ENCODE measurements at regions not wholly inside any gene's neighbourhood (a gene's known extent, or its start where the extent isn't known, plus 50 kb on each side); places are given as distances from the start of the nearest gene placed in this dataset.

DNA sequence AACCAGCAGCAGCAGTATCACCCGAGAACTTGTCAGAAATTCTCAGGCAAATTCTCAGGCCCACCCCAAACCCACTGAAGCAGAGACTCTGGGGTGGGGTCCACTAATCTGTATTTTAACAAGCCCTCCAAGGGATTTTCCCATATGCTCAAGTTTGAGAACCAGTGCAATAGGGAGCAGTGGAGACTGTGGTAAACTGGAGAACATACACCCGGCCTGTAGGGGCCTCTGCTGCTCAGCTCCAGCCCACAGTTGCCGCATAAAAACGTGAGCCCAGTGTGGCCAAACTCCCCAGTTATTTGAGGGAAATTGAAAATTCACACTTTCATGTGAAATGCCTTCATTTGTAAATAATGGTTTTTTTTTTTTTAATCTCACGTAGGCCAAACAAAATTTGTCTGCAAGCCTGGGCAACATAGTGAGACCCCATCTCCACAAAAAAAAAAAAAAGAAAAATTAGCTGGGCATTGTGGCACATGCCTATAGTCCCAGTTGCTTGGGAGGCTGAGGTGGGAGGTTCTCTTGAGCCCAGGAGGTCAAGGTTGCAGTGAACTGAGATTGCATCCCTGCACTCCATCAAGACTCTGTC, 97.6 kb upstream of the ZMIZ1 start:
- no peaks in the 10 kb centered on the region for H3K36me3 ChIP-seq (ENCODE audit: insufficient read depth, low read length)
- H3K4me1 ChIP-seq (ENCODE audit: insufficient read depth, low read length), result peaks cover 6% of the 10 kb centered on the region
- H3K27me3 ChIP-seq (ENCODE audit: insufficient read depth, low read length, poor library complexity, severe bottlenecking), result no peaks in the 10 kb centered on the region
- POLR2A ChIA-PET, result no interaction called here
- Mint-ChIP-seq H3K27ac (peak overlapping the region in 1 of 8 donors; percentile 55), H3K4me1 (peaks cover 12 to 24% (median 19%) of the 10 kb centered on the region in 3 donors), H3K9me3 (no peaks in the 10 kb centered on the region), H3K27me3 (no peaks in the 10 kb centered on the region), H3K36me3 (peaks cover 0 to 2% (median 0%) of the 10 kb centered on the region in 3 donors), H3K4me3 (peak overlapping the region in 1 of 7 donors; percentile 18)
- H3K27ac ChIP-seq (ENCODE audit: low read depth, low read length), result no peak overlapping the region
- CTCF ChIA-PET, result no interaction called here
- H3K4me3 ChIP-seq (ENCODE audit: low read length), result no peak overlapping the region
- DNase-seq, result no peak
- H3K9me3 ChIP-seq (ENCODE audit: low read length), result no peaks in the 10 kb centered on the region

DNA sequence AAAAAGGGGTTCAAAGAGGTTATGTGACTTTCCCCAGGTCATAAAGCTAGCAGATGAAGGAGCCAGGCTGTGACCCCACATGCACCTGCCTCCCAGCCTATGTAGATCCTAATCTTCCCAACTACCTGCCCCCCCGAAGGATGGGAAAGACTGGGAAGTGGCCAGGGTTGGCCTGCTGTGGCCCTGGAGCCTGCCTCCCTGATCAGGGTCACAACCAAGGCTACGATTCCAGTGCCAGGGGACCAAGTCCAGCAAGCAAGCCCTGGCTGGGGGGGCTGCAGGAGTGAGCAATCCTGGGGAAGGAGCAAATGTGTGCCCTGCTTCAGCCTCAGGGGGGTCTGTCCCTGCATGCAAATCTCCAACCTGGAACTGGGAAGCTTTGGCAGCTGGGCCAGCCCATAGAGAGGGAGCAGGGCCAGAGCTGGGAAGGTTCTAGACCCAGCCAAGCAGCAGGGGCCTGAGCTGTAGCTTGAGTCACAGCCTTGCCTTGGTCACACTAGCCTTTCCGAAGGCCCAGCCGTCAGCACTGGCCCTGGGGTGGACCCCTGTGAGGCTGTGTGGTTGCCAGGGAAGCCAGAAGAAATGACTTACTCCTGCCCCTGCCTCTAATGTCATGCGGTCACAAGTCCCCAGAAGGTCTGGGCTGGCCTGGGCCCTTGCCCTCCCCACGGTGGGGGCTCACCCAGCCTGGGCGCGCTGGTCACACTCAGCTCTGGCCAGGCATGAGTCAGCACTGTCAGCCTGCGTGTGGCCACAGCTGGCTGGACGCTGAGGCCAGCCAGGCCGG, 96.4 kb upstream of the ZMIZ1 start:
- H3K36me3 ChIP-seq (ENCODE audit: insufficient read depth, low read length), result no peaks in the 10 kb centered on the region
- peaks cover 6% of the 10 kb centered on the region for H3K4me1 ChIP-seq (ENCODE audit: insufficient read depth, low read length)
- peak overlapping the region in 4 of 8 donors; percentile 51 to 88 (median 60) for H3K27ac Mint-ChIP-seq
- POLR2A ChIA-PET, result no interaction called here
- H3K4me3 Mint-ChIP-seq, result peak overlapping the region in 5 of 7 donors; percentile 22 to 88 (median 78)
- no peaks in the 10 kb centered on the region for H3K27me3 ChIP-seq (ENCODE audit: insufficient read depth, low read length, poor library complexity, severe bottlenecking)
- H3K27ac ChIP-seq (ENCODE audit: low read depth, low read length), result peak overlapping the region; percentile 75
- no peak for DNase-seq
- no peaks in the 10 kb centered on the region for H3K27me3 Mint-ChIP-seq
- H3K36me3 Mint-ChIP-seq, result peaks cover 0 to 2% (median 0%) of the 10 kb centered on the region in 3 donors
- H3K9me3 Mint-ChIP-seq, result no peaks in the 10 kb centered on the region
- H3K4me3 ChIP-seq (ENCODE audit: low read length), result no peak overlapping the region
- H3K4me1 Mint-ChIP-seq, result peaks cover 12 to 24% (median 19%) of the 10 kb centered on the region in 3 donors
- CTCF ChIA-PET, result interaction anchor here (1.8 kb wide), 1 partner anchor 58 kb away, joined by 4 read pairs; no protein-coding TSS in a partner anchor
- H3K9me3 ChIP-seq (ENCODE audit: low read length), result no peaks in the 10 kb centered on the region

DNA sequence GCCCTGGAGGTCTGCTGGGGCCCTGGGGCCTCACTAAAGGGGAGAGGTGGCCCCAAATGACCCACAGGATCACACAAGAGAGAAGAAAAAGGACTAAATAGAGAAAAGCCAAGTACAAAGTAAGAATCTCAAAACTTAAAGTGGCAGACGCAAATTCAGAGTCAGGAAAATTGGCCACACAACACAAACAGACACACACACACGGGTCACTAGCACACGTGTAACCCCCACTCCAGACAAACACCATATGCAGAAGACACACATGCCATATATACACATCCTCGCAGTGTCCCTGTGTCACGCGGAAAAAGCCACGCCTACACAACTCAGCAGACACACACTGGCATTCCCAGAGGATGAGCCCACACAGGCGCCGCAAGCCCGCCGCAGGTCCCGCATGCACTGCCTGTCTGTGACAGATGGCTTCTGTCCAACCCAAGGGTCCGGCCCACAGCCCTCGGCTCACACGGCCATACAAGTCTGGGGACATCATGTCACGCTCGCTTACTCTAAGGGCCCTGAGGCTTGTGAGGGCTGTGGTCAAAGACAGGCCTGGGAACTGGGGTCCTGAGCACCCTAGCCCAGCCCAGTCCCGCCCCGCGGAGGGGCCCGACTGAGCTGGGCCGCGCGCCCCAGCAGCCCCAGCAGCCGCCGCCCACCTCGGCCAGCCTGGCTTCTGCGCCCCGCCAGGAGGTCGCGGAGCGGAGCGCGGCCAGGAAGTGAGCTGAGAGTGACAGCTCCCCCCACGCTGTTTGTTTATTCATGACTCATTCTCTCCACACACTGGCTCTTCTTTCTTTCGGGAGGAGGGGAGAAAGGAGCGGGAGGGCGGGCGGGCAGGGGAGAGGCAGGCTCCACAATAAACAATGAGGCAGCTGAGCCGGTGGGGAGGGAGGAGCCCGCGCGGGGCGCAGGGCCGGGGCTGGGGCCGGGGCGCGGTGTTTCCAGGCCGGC, 95.5 kb upstream of the ZMIZ1 start:
- POLR2A ChIA-PET, result interaction anchor here (0.7 to 2.1 kb wide), 4 partner anchors 14 to 96 kb away, joined by 3 to 10 read pairs (median 8); partner anchors contain the start of gene ZMIZ1
- no peaks in the 10 kb centered on the region for H3K9me3 Mint-ChIP-seq
- peak; percentile 50 to 85 (median 61) for DNase-seq
- H3K4me1 Mint-ChIP-seq, result peaks cover 12 to 24% (median 19%) of the 10 kb centered on the region in 3 donors
- peaks cover 6% of the 10 kb centered on the region for H3K4me1 ChIP-seq (ENCODE audit: insufficient read depth, low read length)
- no peaks in the 10 kb centered on the region for H3K27me3 ChIP-seq (ENCODE audit: insufficient read depth, low read length, poor library complexity, severe bottlenecking)
- no peaks in the 10 kb centered on the region for H3K27me3 Mint-ChIP-seq
- H3K27ac Mint-ChIP-seq, result peak overlapping the region; percentile 59 to 91 (median 72)
- peak overlapping the region; percentile 75 for H3K27ac ChIP-seq (ENCODE audit: low read depth, low read length)
- no peaks in the 10 kb centered on the region for H3K9me3 ChIP-seq (ENCODE audit: low read length)
- CTCF ChIA-PET, result interaction anchor here (0.6 to 2.4 kb wide), 9 partner anchors 10 to 940 kb away, joined by 3 to 12 read pairs (median 3); no protein-coding TSS in a partner anchor
- H3K36me3 Mint-ChIP-seq, result peaks cover 0 to 2% (median 0%) of the 10 kb centered on the region in 3 donors
- H3K4me3 ChIP-seq (ENCODE audit: low read length), result peak overlapping the region; percentile 30
- H3K4me3 Mint-ChIP-seq, result peak overlapping the region; percentile 74 to 97 (median 82)
- no peaks in the 10 kb centered on the region for H3K36me3 ChIP-seq (ENCODE audit: insufficient read depth, low read length)

DNA sequence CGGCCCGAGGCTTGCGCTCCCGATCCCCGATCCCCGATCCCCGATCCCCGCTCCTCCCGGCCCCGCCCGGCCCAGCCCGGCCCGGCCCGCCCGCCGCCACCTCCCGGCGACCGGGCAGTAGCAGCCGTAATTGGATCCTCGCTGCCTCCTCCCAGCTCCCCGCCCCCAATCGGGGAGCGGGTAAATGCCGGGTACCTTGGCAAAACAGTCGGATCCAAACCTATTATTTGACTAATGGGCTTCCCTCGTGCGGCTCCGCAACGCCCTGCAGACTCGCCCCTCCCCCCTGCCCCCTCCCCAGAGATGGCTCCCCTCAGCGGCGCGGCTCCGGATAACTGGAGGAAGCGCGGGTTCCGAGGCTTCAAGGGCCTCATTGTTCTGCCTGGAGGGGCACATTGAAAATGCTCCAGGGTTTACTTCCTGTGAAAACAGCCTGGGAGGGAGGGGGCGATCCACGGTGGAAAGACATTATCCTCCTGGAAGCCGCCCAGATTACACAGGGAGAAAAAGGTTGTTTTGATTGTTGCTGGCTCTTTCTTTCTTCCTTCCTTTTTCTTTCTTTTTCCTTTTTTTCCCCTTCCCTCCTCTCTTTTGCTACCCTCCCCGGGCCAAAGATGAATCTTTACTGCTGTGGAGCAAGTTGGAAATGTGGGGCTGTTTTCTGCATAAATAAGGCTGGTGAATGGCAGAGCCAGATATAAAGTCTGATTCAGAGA, 94.7 kb upstream of the ZMIZ1 start:
- CTCF ChIA-PET, result interaction anchor here (0.6 to 2.4 kb wide), 16 partner anchors 8 to 941 kb away, joined by 3 to 16 read pairs (median 3); partner anchors contain the start of gene ZMIZ1
- Histone ChIP-seq H3K27me3 (ENCODE audit: insufficient read depth, low read length, poor library complexity, severe bottlenecking) (no peaks in the 10 kb centered on the region), H3K27ac (ENCODE audit: low read depth, low read length) (peak overlapping the region; percentile 64), H3K4me3 (ENCODE audit: low read length) (peak overlapping the region; percentile 52), H3K9me3 (ENCODE audit: low read length) (no peaks in the 10 kb centered on the region), H3K36me3 (ENCODE audit: insufficient read depth, low read length) (no peaks in the 10 kb centered on the region), H3K4me1 (ENCODE audit: insufficient read depth, low read length) (peaks cover 6% of the 10 kb centered on the region)
- H3K4me1 Mint-ChIP-seq, result peaks cover 12 to 24% (median 19%) of the 10 kb centered on the region in 3 donors
- H3K36me3 Mint-ChIP-seq, result peaks cover 0 to 2% (median 0%) of the 10 kb centered on the region in 3 donors
- H3K9me3 Mint-ChIP-seq, result no peaks in the 10 kb centered on the region
- DNase-seq, result peak in 3 of 5 donors; percentile 21 to 64 (median 23)
- H3K27ac Mint-ChIP-seq, result peak overlapping the region; percentile 85 to 96 (median 92)
- peak overlapping the region; percentile 89 to 97 (median 90) for H3K4me3 Mint-ChIP-seq
- no peaks in the 10 kb centered on the region for H3K27me3 Mint-ChIP-seq
- POLR2A ChIA-PET, result interaction anchor here (0.6 to 2.1 kb wide), 5 partner anchors 13 to 1084 kb away, joined by 3 to 10 read pairs (median 7); partner anchors contain the start of gene ZMIZ1

DNA sequence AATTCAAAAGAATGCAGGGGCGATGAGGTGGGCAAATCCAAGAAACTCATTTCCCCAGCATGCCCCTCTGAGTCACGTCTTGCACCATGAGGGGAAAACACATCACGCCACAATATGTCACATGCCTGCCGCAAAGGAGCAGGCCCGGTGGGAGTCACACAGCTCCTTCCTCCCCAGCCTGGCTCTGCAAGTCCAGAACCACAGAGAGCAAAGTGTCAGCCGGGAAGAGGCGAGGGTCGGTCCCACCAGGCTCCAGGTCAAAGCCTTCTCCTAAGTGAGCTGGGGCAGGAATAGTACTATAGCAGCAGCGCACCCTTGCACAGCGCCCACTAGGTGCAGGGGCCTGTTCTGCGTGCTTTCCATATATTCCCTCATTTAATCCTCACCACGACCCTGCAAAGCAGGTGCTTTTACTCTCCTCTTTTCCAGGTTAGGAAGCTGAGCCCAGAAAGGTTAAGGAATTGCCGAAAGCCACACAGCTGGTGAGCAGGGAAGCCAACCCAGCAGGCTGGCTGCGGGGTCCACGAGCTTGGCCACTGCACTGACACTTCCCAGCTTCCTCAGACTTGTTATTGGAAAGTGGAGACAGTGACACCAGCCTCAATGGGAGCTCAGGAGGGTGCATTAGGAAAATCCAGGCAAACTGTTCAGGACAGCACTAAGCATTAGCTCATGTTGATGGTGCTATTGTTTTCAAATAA, 94.0 kb upstream of the ZMIZ1 start:
- H3K27me3 ChIP-seq (ENCODE audit: insufficient read depth, low read length, poor library complexity, severe bottlenecking), result no peaks in the 10 kb centered on the region
- H3K9me3 Mint-ChIP-seq, result no peaks in the 10 kb centered on the region
- peak overlapping the region; percentile 52 for H3K4me3 ChIP-seq (ENCODE audit: low read length)
- no peaks in the 10 kb centered on the region for H3K27me3 Mint-ChIP-seq
- CTCF ChIA-PET, result interaction anchor here (0.7 to 2.4 kb wide), 14 partner anchors 8 to 220 kb away, joined by 3 to 16 read pairs (median 3); partner anchors contain the start of gene ZMIZ1
- H3K27ac ChIP-seq (ENCODE audit: low read depth, low read length), result peak overlapping the region; percentile 64
- no peaks in the 10 kb centered on the region for H3K36me3 ChIP-seq (ENCODE audit: insufficient read depth, low read length)
- peak overlapping the region; percentile 85 to 96 (median 92) for H3K27ac Mint-ChIP-seq
- H3K4me1 ChIP-seq (ENCODE audit: insufficient read depth, low read length), result peaks cover 6% of the 10 kb centered on the region
- H3K4me3 Mint-ChIP-seq, result peak overlapping the region; percentile 89 to 97 (median 90)
- peak; percentile 24 to 78 (median 52) for DNase-seq
- no peaks in the 10 kb centered on the region for H3K9me3 ChIP-seq (ENCODE audit: low read length)
- POLR2A ChIA-PET, result interaction anchor here (0.6 to 2.1 kb wide), 2 partner anchors 94 to 1083 kb away, joined by 3 to 9 read pairs; partner anchors contain the start of gene ZMIZ1
- peaks cover 0 to 2% (median 0%) of the 10 kb centered on the region in 3 donors for H3K36me3 Mint-ChIP-seq
- peaks cover 12 to 24% (median 19%) of the 10 kb centered on the region in 3 donors for H3K4me1 Mint-ChIP-seq

DNA sequence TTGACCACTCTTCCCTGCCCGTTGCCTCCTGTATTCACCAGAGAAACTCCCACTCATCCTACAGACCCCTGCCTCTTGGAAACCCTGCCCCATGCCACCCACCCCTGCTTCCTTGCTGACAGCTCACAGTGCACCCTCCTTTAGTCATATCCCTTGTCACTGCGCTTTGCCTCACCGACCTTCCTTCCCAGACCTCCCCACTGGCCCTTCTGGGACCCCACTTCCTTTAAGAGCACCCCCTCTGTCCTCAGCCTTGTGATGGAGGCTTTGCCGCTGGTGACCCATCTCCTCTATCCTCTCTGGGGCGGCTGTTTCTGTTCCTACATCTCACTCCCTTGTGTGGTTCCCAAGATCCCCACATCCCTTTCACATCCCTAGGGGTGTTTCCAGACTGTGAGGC, 92.8 kb upstream of the ZMIZ1 start:
- no peak for DNase-seq
- ChIA-PET CTCF (interaction anchor here (1.3 to 1.8 kb wide), 2 partner anchors 11 to 219 kb away, joined by 3 to 16 read pairs; no protein-coding TSS in a partner anchor), POLR2A (interaction anchor here (0.6 kb wide), 1 partner anchor 240 kb away, joined by 3 read pairs; no protein-coding TSS in a partner anchor)
- no peaks in the 10 kb centered on the region for H3K9me3 ChIP-seq (ENCODE audit: low read length)
- no peak overlapping the region for H3K27ac ChIP-seq (ENCODE audit: low read depth, low read length)
- peaks cover 6% of the 10 kb centered on the region for H3K4me1 ChIP-seq (ENCODE audit: insufficient read depth, low read length)
- H3K4me3 ChIP-seq (ENCODE audit: low read length), result no peak overlapping the region
- H3K27ac Mint-ChIP-seq, result peak overlapping the region in 5 of 8 donors; percentile 17 to 88 (median 41)
- peaks cover 0 to 2% (median 0%) of the 10 kb centered on the region in 3 donors for H3K36me3 Mint-ChIP-seq
- H3K27me3 Mint-ChIP-seq, result peaks cover 0 to 1% of the 10 kb centered on the region in 2 donors
- no peaks in the 10 kb centered on the region for H3K27me3 ChIP-seq (ENCODE audit: insufficient read depth, low read length, poor library complexity, severe bottlenecking)
- no peaks in the 10 kb centered on the region for H3K9me3 Mint-ChIP-seq
- peak overlapping the region in 3 of 7 donors; percentile 5 to 97 (median 90) for H3K4me3 Mint-ChIP-seq
- H3K36me3 ChIP-seq (ENCODE audit: insufficient read depth, low read length), result no peaks in the 10 kb centered on the region
- H3K4me1 Mint-ChIP-seq, result peaks cover 12 to 24% (median 20%) of the 10 kb centered on the region in 3 donors

Data from CD8-positive, alpha-beta memory T cell (primary cell).